Esophagus muscularis mucosa (tissue), 4 donors: ENCODE measurements at regions not wholly inside any gene's neighbourhood (a gene's known extent, or its start where the extent isn't known, plus 50 kb on each side); places are given as distances from the start of the nearest gene placed in this dataset.

Source experiments
- DNase-seq: peaks from one replicate; pipeline ENCODE4 v3.0.0-alpha.2; 2017; ENCODE audit errors: extremely low spot score
- H3K27ac ChIP-seq, 4 donors: fragments of 200-600 bp; sonication (generic); replicated peaks in 1 of 4; 1 replicate in 3 of 4; 2 replicates in 1 of 4; pipeline ENCODE4 v1.5.1; 2016 to 2019; ENCODE audit warnings: mild to moderate bottlenecking in 1 of 4
- H3K27me3 ChIP-seq, 4 donors: fragments of 200-600 bp; sonication (generic); one replicate each; pipeline versions ENCODE4 v1.5.1 to v1.6.0; 2016 to 2019
- H3K36me3 ChIP-seq, 4 donors: fragments of 200-600 bp; sonication (generic); one replicate each; pipeline ENCODE4 v1.5.1; 2016 to 2019
- H3K4me1 ChIP-seq, 4 donors: fragments of 200-600 bp; sonication (generic); one replicate each; pipeline ENCODE4 v1.5.1; 2016 to 2019
- H3K4me3 ChIP-seq, 4 donors: fragments of 200-600 bp; sonication (generic); 1 replicate in 2 of 4; 2 replicates in 2 of 4; pipeline ENCODE4 v1.5.1; 2016 to 2019; ENCODE audit warnings: mild to moderate bottlenecking in 4 of 4, moderate library complexity in 1 of 4
- H3K9me3 ChIP-seq, 4 donors: fragments of 200-600 bp; sonication (generic); 1 replicate in 3 of 4; 2 replicates in 1 of 4; pipeline ENCODE4 v1.5.1; 2016 to 2019
- CTCF ChIP-seq, 3 experiments: fragments of 200-600 bp in 2 of 3; fragments of 450-650 bp in 1 of 3; sonication (generic) in 2 of 3; IDR thresholded peaks; one replicate each; pipeline ENCODE4 v1.5.1; 2017 to 2019; ENCODE audit warnings: antibody characterized with exemption in 3 of 3, mild to moderate bottlenecking in 2 of 3, moderate library complexity in 1 of 3
- EP300 ChIP-seq: sonication (generic); formaldehyde crosslinking; IDR thresholded peaks from one replicate; pipeline ENCODE4 v1.6.1; 2017; ENCODE audit warnings: antibody characterized with exemption
- POLR2A ChIP-seq: fragments of 450-650 bp; IDR thresholded peaks from one replicate; pipeline ENCODE4 v1.6.1; 2017; ENCODE audit warnings: antibody characterized with exemption, moderate library complexity, mild to moderate bottlenecking, low read depth
- POLR2AphosphoS5 ChIP-seq, 2 donors: sonication (generic); formaldehyde crosslinking; IDR thresholded peaks; one replicate each; pipeline ENCODE4 v1.6.1; 2017; ENCODE audit warnings: antibody characterized with exemption in 2 of 2
- WGBS: methylation state at CpG from one replicate; pipeline ENCODE4 v1.1.5; 2018; 5-methylcytosine and 5-hydroxymethylcytosine counted together
- intact Hi-C: fragments of 100-400 bp; cut with DNase I; formaldehyde crosslinking; loops from one replicate; pipeline ENCODE4 v1.15.1; 2023

DNA sequence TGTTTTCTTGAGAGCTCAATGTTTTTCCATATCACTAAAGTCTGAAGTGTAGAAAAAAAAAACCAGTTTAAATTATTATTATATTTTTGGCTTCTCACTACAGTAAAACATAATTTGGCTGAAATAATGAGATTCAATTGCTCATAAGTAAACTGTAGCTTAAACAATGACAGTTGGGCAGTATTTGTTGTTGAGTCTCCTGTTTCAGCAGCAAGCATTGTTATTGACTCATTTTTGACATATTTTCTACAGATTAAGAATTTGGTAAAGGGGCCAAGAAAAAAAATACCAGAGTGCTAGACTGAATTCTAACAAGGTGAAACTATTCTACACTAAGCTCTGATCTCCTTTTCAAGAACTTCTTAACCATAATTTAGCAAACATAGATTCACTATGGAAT is 2070.4 kb upstream of the CELF4 start:
- H3K36me3 ChIP-seq, result no peaks in the 10 kb centered on the region
- no peak overlapping the region for H3K4me3 ChIP-seq
- H3K9me3 ChIP-seq, result peaks cover 0 to 4% (median 0%) of the 10 kb centered on the region in 4 donors
- intact Hi-C loops, result no loop called here
- no peaks in the 10 kb centered on the region for H3K4me1 ChIP-seq
- TF ChIP-seq EP300 (no peak), POLR2AphosphoS5 (IDR thresholded peaks at IDR 0.05) (no peak), POLR2A (no peak)
- DNase-seq, result no peak
- no peak overlapping the region for H3K27ac ChIP-seq
- no peaks in the 10 kb centered on the region for H3K27me3 ChIP-seq

DNA sequence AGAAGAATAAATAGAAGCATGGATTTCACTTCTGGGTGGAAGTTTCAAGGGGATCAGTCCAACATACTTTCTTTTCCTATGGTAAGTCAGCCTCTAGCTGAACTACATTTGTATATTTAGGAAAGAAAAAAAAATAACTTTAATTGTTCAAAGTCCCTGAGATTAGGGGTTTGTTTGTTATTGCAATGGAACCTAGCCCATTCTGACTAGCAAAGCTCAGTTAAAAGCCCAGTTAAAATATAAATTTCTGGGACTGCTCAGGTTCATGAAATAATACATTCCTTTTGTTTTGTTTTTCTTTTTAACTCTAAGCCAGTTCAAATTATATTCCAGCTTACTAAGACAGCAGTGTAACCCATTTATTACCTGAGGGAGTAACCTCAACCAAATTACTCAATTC is 2069.6 kb upstream of the CELF4 start:
- Histone ChIP-seq H3K9me3 (peaks cover 0 to 4% (median 0%) of the 10 kb centered on the region in 4 donors), H3K27ac (no peak overlapping the region), H3K36me3 (no peaks in the 10 kb centered on the region), H3K4me3 (no peak overlapping the region), H3K27me3 (no peaks in the 10 kb centered on the region), H3K4me1 (no peaks in the 10 kb centered on the region)
- DNase-seq, result no peak
- intact Hi-C loops, result no loop called here
- TF ChIP-seq POLR2A (no peak), EP300 (no peak), CTCF (IDR thresholded peaks at IDR 0.05) (no peak), POLR2AphosphoS5 (IDR thresholded peaks at IDR 0.05) (no peak)

- intact Hi-C loops, result no loop called here
Observed at GRCh38 chr18:39627936-39628335, 2062.3 kb upstream of the CELF4 start.

GRCh38 chr18:39624961-39625360 is 2059.4 kb upstream of the CELF4 start:
- DNase-seq, result no peak
- Histone ChIP-seq H3K4me3 (no peak overlapping the region), H3K36me3 (no peaks in the 10 kb centered on the region), H3K4me1 (no peaks in the 10 kb centered on the region), H3K9me3 (no peaks in the 10 kb centered on the region), H3K27ac (no peak overlapping the region), H3K27me3 (no peaks in the 10 kb centered on the region)
- intact Hi-C loops, result no loop called here
- no peak for TF ChIP-seq POLR2A
- no peak for TF ChIP-seq CTCF (IDR thresholded peaks at IDR 0.05)
- TF ChIP-seq EP300, result no peak
- TF ChIP-seq POLR2AphosphoS5 (IDR thresholded peaks at IDR 0.05), result no peak
- WGBS, result 65% methylated on average over 4 of the region's 4 CpGs

More at GRCh38 chr18:39627936-39628335, 2062.3 kb upstream of the CELF4 start:
- no peaks in the 10 kb centered on the region for H3K36me3 ChIP-seq
- no peak overlapping the region for H3K4me3 ChIP-seq
- WGBS, result 85% methylated on average over 5 of the region's 5 CpGs
- no peak for DNase-seq
- TF ChIP-seq POLR2A (no peak), CTCF (IDR thresholded peaks at IDR 0.05) (no peak), POLR2AphosphoS5 (IDR thresholded peaks at IDR 0.05) (no peak), EP300 (no peak)
- no peaks in the 10 kb centered on the region for H3K4me1 ChIP-seq
- no peak overlapping the region for H3K27ac ChIP-seq
- no peaks in the 10 kb centered on the region for H3K9me3 ChIP-seq
- H3K27me3 ChIP-seq, result no peaks in the 10 kb centered on the region

GRCh38 chr18:39622431-39622830 is 2056.8 kb upstream of the CELF4 start:
- Histone ChIP-seq H3K9me3 (peaks cover 0 to 8% (median 0%) of the 10 kb centered on the region in 4 donors), H3K4me1 (no peaks in the 10 kb centered on the region), H3K4me3 (no peak overlapping the region), H3K27ac (no peak overlapping the region), H3K36me3 (no peaks in the 10 kb centered on the region), H3K27me3 (no peaks in the 10 kb centered on the region)
- intact Hi-C loops, result no loop called here
- no peak for TF ChIP-seq EP300
- TF ChIP-seq POLR2A, result no peak
- TF ChIP-seq CTCF (IDR thresholded peaks at IDR 0.05), result no peak
- no peak for TF ChIP-seq POLR2AphosphoS5 (IDR thresholded peaks at IDR 0.05)
- no peak for DNase-seq
- 85% methylated on average over 1 of the region's 1 CpG for WGBS
